ENCODE measurements at regions not wholly inside any gene's neighbourhood (a gene's known extent, or its start where the extent isn't known, plus 50 kb on each side); places are given as distances from the start of the nearest gene placed in this dataset.
A peak's percentile ranks its signal among the peaks of the same experiment; 100 is the strongest.
"Not testable (repeated sequence)": the region's sequence is repeated elsewhere in the genome, so short reads cannot be mapped to it uniquely, and the experiment has no call there.

DNA sequence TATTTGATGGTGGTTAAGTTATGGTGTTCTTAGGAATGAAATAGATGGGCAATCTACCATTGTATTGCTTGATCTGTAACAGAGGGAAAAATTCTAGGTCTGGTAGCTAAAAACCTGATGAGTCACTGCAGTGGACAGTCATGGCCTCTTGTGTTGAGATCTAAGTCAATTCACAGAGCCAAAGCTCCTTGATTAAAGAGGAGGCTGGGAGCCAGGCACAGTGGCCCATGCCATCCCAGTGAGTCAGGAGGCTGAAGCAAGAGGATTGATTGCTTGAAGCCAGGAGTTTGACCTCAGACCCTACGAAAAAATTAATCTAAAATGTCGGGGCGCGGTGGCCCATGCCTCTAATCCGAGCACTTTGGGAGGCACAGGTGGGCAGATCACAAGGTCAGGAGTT lies 67.1 kb upstream of the KPNA3 start:
- no peak overlapping the region for H3K27ac ChIP-seq (ENCODE audit: low read depth, low read length)
- H3K4me3 ChIP-seq (ENCODE audit: low read length) = no peak overlapping the region
- no peak overlapping the region for H2BK5ac ChIP-seq (ENCODE audit: low read length)
- H2AK5ac ChIP-seq (ENCODE audit: low read length) = no peak overlapping the region
- H3K4me1 ChIP-seq (ENCODE audit: control insufficient read depth, low read depth, low read length) = no peaks in the 10 kb centered on the region
- no peaks in the 10 kb centered on the region for H3K27me3 ChIP-seq (ENCODE audit: insufficient read depth, low read length, poor library complexity)
- no peak for DNase-seq
- no peak overlapping the region for H3K4me2 ChIP-seq (ENCODE audit: low read length)
- H3K23ac ChIP-seq (ENCODE audit: low read length) = no peak overlapping the region
- H3K79me1 ChIP-seq (ENCODE audit: low read length) = no peaks in the 10 kb centered on the region
- no peak overlapping the region for H3K4ac ChIP-seq (ENCODE audit: low read depth, low read length)
- no peak overlapping the region for H3K9ac ChIP-seq (ENCODE audit: low read length)
- no peaks in the 10 kb centered on the region for H3K36me3 ChIP-seq (ENCODE audit: control insufficient read depth, insufficient read depth, low read length)
- H4K8ac ChIP-seq (ENCODE audit: low read depth, low read length) = no peak overlapping the region
- no peak overlapping the region for H2BK15ac ChIP-seq (replicated peaks; ENCODE audit: low read depth)
- WGBS (ENCODE audit: extremely low coverage, insufficient coverage, low lambda C conversion rate) = no CpG with 5 or more reads among the region's 5 CpGs
- H3K79me2 ChIP-seq (ENCODE audit: control insufficient read depth, insufficient read depth, low read length) = no peaks in the 10 kb centered on the region
- H2BK120ac ChIP-seq (ENCODE audit: low read depth, low read length) = no peak overlapping the region
- no peak overlapping the region for H4K5ac ChIP-seq (ENCODE audit: low read length)
- no peak overlapping the region for H3K56ac ChIP-seq (ENCODE audit: low read length)
- H3K18ac ChIP-seq (ENCODE audit: low read length) = no peak overlapping the region

DNA sequence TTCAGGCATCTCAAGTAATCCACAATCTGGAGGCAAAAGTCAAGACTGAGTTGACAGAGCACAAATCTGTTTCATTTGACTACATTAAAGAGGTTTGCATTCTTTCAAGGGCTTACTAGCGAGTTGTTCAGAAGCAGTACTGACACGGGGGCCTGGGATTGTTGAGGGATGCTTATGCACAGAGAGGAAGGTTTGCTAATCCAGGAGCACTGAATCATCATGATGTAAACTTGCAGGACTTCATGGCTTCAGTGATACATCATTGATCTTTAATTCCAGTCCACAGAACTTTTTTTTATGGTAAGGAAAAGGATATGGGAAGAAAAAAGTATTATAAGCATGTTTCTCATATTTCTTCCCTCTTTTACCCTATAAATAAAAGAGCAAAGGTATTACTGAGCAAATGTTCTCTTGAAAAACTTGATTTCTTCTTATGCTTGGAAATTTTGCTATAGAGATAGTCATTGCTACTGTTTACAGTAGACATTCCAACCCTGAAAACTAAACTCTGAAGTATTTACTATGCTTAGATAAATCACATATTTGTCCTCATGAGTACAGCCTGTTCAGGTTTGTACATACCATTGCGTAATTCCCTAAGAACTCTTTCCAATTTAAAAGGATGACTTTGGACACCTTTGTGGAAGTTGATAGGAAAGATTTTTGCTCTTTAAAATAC lies 65.8 kb upstream of the KPNA3 start:
- Histone ChIP-seq H3K23ac (ENCODE audit: low read length) (no peak overlapping the region), H3K56ac (ENCODE audit: low read length) (no peak overlapping the region), H3K4ac (ENCODE audit: low read depth, low read length) (no peak overlapping the region), H3K27ac (ENCODE audit: low read depth, low read length) (no peak overlapping the region), H3K79me2 (ENCODE audit: control insufficient read depth, insufficient read depth, low read length) (no peaks in the 10 kb centered on the region), H3K27me3 (ENCODE audit: insufficient read depth, low read length, poor library complexity) (no peaks in the 10 kb centered on the region), H3K18ac (ENCODE audit: low read length) (no peak overlapping the region), H3K4me2 (ENCODE audit: low read length) (no peak overlapping the region), H3K4me1 (ENCODE audit: control insufficient read depth, low read depth, low read length) (no peaks in the 10 kb centered on the region), H2BK5ac (ENCODE audit: low read length) (no peak overlapping the region), H2AK5ac (ENCODE audit: low read length) (no peak overlapping the region), H2BK120ac (ENCODE audit: low read depth, low read length) (no peak overlapping the region), H4K5ac (ENCODE audit: low read length) (no peak overlapping the region), H4K8ac (ENCODE audit: low read depth, low read length) (no peak overlapping the region), H3K36me3 (ENCODE audit: control insufficient read depth, insufficient read depth, low read length) (no peaks in the 10 kb centered on the region), H3K4me3 (ENCODE audit: low read length) (no peak overlapping the region), H2BK15ac (replicated peaks; ENCODE audit: low read depth) (no peak overlapping the region), H3K79me1 (ENCODE audit: low read length) (no peaks in the 10 kb centered on the region), H3K9ac (ENCODE audit: low read length) (no peak overlapping the region)
- whole genome bisulfite sequencing (ENCODE audit: extremely low coverage, insufficient coverage, low lambda C conversion rate) = no CpG with 5 or more reads among the region's 3 CpGs
- DNase-seq = no peak

DNA sequence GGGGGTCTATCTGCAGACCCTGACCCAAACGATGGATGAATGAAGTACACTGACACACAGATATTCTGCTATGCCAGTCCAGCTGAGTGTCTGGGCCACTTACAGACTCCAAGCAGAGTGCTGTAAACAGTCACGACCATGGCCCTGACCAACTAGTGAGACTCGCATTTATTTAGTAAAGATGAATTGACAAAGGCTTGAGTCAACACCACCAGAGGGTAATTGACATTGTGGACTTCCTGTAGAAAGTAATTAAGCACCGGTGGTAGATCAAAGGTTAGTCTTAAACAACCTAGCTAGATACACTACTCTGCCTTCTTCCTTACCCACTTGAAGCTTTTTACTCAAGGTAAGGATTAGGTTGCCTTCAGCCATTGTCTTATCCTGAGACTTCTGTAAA lies 63.4 kb upstream of the KPNA3 start:
- Histone ChIP-seq H3K4me1 (ENCODE audit: control insufficient read depth, low read depth, low read length) (no peaks in the 10 kb centered on the region), H3K18ac (ENCODE audit: low read length) (no peak overlapping the region), H3K79me1 (ENCODE audit: low read length) (no peaks in the 10 kb centered on the region), H3K27me3 (ENCODE audit: insufficient read depth, low read length, poor library complexity) (no peaks in the 10 kb centered on the region), H4K5ac (ENCODE audit: low read length) (no peak overlapping the region), H3K79me2 (ENCODE audit: control insufficient read depth, insufficient read depth, low read length) (no peaks in the 10 kb centered on the region), H2AK5ac (ENCODE audit: low read length) (no peak overlapping the region), H3K23ac (ENCODE audit: low read length) (no peak overlapping the region), H3K4ac (ENCODE audit: low read depth, low read length) (no peak overlapping the region), H3K27ac (ENCODE audit: low read depth, low read length) (no peak overlapping the region), H3K36me3 (ENCODE audit: control insufficient read depth, insufficient read depth, low read length) (no peaks in the 10 kb centered on the region), H2BK5ac (ENCODE audit: low read length) (no peak overlapping the region), H3K56ac (ENCODE audit: low read length) (no peak overlapping the region), H4K8ac (ENCODE audit: low read depth, low read length) (no peak overlapping the region), H2BK120ac (ENCODE audit: low read depth, low read length) (no peak overlapping the region), H3K4me3 (ENCODE audit: low read length) (no peak overlapping the region), H3K9ac (ENCODE audit: low read length) (no peak overlapping the region), H2BK15ac (replicated peaks; ENCODE audit: low read depth) (no peak overlapping the region), H3K4me2 (ENCODE audit: low read length) (no peak overlapping the region)
- DNase-seq = no peak
- WGBS (ENCODE audit: extremely low coverage, insufficient coverage, low lambda C conversion rate) = no CpG with 5 or more reads among the region's 4 CpGs

DNA sequence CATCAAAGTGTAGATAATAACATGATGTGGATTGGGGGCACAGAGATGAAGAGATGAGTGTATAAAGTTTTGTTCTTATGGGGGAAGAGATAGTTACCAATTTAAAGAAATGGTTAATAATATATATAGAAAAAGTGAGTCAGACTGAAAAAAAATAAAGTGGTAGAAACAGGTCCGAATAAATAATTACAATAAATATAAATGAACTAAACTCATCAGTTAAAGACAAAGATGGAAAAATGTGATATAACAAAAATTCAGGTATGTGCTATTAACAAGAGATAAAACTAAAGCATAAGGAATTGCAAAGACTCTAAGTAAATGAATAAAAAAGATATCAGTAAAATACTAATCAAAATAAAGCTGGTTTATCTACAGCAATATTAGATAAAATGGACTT lies 61.1 kb upstream of the KPNA3 start:
- no peak overlapping the region for H2AK5ac ChIP-seq (ENCODE audit: low read length)
- H3K56ac ChIP-seq (ENCODE audit: low read length) = no peak overlapping the region
- H3K79me1 ChIP-seq (ENCODE audit: low read length) = no peaks in the 10 kb centered on the region
- H3K4ac ChIP-seq (ENCODE audit: low read depth, low read length) = no peak overlapping the region
- no peak overlapping the region for H3K18ac ChIP-seq (ENCODE audit: low read length)
- H3K4me2 ChIP-seq (ENCODE audit: low read length) = no peak overlapping the region
- no peaks in the 10 kb centered on the region for H3K36me3 ChIP-seq (ENCODE audit: control insufficient read depth, insufficient read depth, low read length)
- no peaks in the 10 kb centered on the region for H3K27me3 ChIP-seq (ENCODE audit: insufficient read depth, low read length, poor library complexity)
- H3K9ac ChIP-seq (ENCODE audit: low read length) = no peak overlapping the region
- no peak overlapping the region for H3K23ac ChIP-seq (ENCODE audit: low read length)
- H3K79me2 ChIP-seq (ENCODE audit: control insufficient read depth, insufficient read depth, low read length) = no peaks in the 10 kb centered on the region
- no peak overlapping the region for H4K5ac ChIP-seq (ENCODE audit: low read length)
- no peak overlapping the region for H2BK5ac ChIP-seq (ENCODE audit: low read length)
- H3K4me3 ChIP-seq (ENCODE audit: low read length) = no peak overlapping the region
- H4K8ac ChIP-seq (ENCODE audit: low read depth, low read length) = no peak overlapping the region
- no peaks in the 10 kb centered on the region for H3K4me1 ChIP-seq (ENCODE audit: control insufficient read depth, low read depth, low read length)
- H3K27ac ChIP-seq (ENCODE audit: low read depth, low read length) = no peak overlapping the region
- no CpG with 5 or more reads among the region's 1 CpG for WGBS (ENCODE audit: extremely low coverage, insufficient coverage, low lambda C conversion rate)
- no peak overlapping the region for H2BK120ac ChIP-seq (ENCODE audit: low read depth, low read length)
- DNase-seq = no peak
- H2BK15ac ChIP-seq (replicated peaks; ENCODE audit: low read depth) = no peak overlapping the region

DNA sequence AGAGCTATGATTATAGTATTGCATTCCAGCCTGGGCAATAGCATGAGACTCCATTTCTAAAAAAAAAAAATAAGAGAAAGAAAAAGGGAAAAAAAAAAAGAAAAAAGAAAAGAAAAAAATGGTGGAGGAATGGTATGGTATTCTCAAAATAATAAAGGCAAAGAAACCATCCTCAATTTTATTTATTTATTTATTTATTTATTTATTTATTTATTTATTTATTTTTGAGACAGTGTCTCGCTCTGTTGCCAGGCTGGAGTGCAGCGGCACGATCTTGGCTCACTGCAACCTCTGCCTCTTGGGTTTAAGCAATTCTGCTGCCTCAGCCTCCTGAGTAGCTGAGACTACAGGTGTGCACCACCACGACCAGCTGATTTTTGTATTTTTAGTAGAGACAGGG lies 60.0 kb upstream of the KPNA3 start:
- H3K79me1 ChIP-seq (ENCODE audit: low read length); H2BK120ac ChIP-seq (ENCODE audit: low read depth, low read length); H3K4ac ChIP-seq (ENCODE audit: low read depth, low read length); H3K4me2 ChIP-seq (ENCODE audit: low read length); H3K27me3 ChIP-seq (ENCODE audit: insufficient read depth, low read length, poor library complexity); H3K56ac ChIP-seq (ENCODE audit: low read length); H3K79me2 ChIP-seq (ENCODE audit: control insufficient read depth, insufficient read depth, low read length); H3K18ac ChIP-seq (ENCODE audit: low read length); H3K4me1 ChIP-seq (ENCODE audit: control insufficient read depth, low read depth, low read length); H3K9ac ChIP-seq (ENCODE audit: low read length); H4K8ac ChIP-seq (ENCODE audit: low read depth, low read length); H3K36me3 ChIP-seq (ENCODE audit: control insufficient read depth, insufficient read depth, low read length); DNase-seq; H2AK5ac ChIP-seq (ENCODE audit: low read length); H2BK5ac ChIP-seq (ENCODE audit: low read length); H2BK15ac ChIP-seq (replicated peaks; ENCODE audit: low read depth); H4K5ac ChIP-seq (ENCODE audit: low read length); H3K23ac ChIP-seq (ENCODE audit: low read length); H3K27ac ChIP-seq (ENCODE audit: low read depth, low read length); H3K4me3 ChIP-seq (ENCODE audit: low read length): not testable (repeated sequence)
- WGBS (ENCODE audit: extremely low coverage, insufficient coverage, low lambda C conversion rate) = no CpG with 5 or more reads among the region's 4 CpGs

DNA sequence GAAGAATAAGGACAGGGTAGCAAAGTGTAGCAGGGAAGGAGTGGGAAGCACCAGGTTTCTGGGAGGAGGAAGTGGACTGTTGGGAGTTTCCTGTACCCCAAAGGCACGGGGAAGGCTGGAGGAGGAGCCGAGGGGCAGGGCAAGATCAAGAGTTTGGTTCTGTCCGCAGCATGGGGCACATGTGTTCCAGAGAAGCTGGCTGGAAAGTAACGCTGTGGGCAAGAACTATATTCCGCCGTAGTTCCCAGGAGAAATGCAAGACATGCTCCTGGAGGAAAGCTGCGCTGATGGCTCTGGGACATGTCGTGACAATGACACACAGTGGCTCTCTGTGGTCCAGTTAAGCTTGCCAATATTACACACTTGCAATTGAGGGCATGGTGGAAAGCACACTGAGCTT lies 51.7 kb upstream of the KPNA3 start:
- Histone ChIP-seq H3K18ac (ENCODE audit: low read length) (no peak overlapping the region), H3K79me1 (ENCODE audit: low read length) (no peaks in the 10 kb centered on the region), H3K9ac (ENCODE audit: low read length) (no peak overlapping the region), H4K5ac (ENCODE audit: low read length) (no peak overlapping the region), H2BK120ac (ENCODE audit: low read depth, low read length) (no peak overlapping the region), H3K27ac (ENCODE audit: low read depth, low read length) (no peak overlapping the region), H2BK5ac (ENCODE audit: low read length) (no peak overlapping the region), H3K56ac (ENCODE audit: low read length) (peak overlapping the region; percentile 7), H4K8ac (ENCODE audit: low read depth, low read length) (no peak overlapping the region), H3K27me3 (ENCODE audit: insufficient read depth, low read length, poor library complexity) (no peaks in the 10 kb centered on the region), H3K79me2 (ENCODE audit: control insufficient read depth, insufficient read depth, low read length) (no peaks in the 10 kb centered on the region), H3K4me3 (ENCODE audit: low read length) (no peak overlapping the region), H3K4ac (ENCODE audit: low read depth, low read length) (no peak overlapping the region), H3K4me1 (ENCODE audit: control insufficient read depth, low read depth, low read length) (no peaks in the 10 kb centered on the region), H3K23ac (ENCODE audit: low read length) (no peak overlapping the region), H3K36me3 (ENCODE audit: control insufficient read depth, insufficient read depth, low read length) (no peaks in the 10 kb centered on the region), H3K4me2 (ENCODE audit: low read length) (no peak overlapping the region), H2BK15ac (replicated peaks; ENCODE audit: low read depth) (no peak overlapping the region), H2AK5ac (ENCODE audit: low read length) (no peak overlapping the region)
- WGBS (ENCODE audit: extremely low coverage, insufficient coverage, low lambda C conversion rate) = no CpG with 5 or more reads among the region's 8 CpGs
- no peak for DNase-seq

Data from mesendoderm (in vitro differentiated cells).